T47D (cell line): ENCODE measurements at regions not wholly inside any gene's neighbourhood (a gene's known extent, or its start where the extent isn't known, plus 50 kb on each side); places are given as distances from the start of the nearest gene placed in this dataset.

Source experiments
- DNase-seq, 2 experiments: peaks; one replicate each; pipeline versions ENCODE4 v3.0.0 to v3.0.0-alpha.2; 2011 to 2012; ENCODE audit warnings: low read depth in 1 of 2, low spot score in 1 of 2
- JUND ChIP-seq: IDR thresholded peaks from 2 replicates; pipeline ENCODE4 v1.6.1; 2012; ENCODE audit warnings: low read depth
- in situ Hi-C: cut with HindIII; loops from 2 replicates; pipeline ENCODE4 v1.10.0; 2016; ENCODE audit warnings: low sequenced_read_pairs, low pct_unique_long_range_greater_than_20kb

GRCh38 chr10:61529208-61529607 is 76.0 kb upstream of the TMEM26 start:
- in situ Hi-C loops = no loop called here
- peak in 1 of 2 experiments; percentile 41 for DNase-seq
- TF ChIP-seq JUND = no peak

DNA sequence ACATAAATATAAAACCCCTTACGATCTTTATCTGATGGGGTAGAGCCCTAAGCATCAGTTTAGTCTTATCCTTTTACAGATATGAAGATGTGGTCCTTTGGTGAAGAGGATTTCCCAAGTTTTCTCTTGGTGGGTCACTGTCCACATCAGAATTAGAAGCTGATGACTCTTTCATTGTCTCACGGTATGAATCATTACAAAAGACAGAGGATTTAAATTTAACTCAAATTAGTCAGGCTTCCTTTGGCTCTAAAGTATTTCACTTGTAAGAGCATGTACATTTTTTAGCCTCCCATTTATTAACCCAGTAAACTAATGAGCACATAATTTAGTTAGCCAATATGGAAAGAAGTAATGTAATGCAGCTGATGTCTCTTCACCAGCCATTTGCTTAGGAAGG is 49.9 kb upstream of the TMEM26 start:
- no peak for DNase-seq
- no peak for TF ChIP-seq JUND
- in situ Hi-C loops = no loop called here
